ENCODE measurements at regions not wholly inside any gene's neighbourhood (a gene's known extent, or its start where the extent isn't known, plus 50 kb on each side); places are given as distances from the start of the nearest gene placed in this dataset.

DNA sequence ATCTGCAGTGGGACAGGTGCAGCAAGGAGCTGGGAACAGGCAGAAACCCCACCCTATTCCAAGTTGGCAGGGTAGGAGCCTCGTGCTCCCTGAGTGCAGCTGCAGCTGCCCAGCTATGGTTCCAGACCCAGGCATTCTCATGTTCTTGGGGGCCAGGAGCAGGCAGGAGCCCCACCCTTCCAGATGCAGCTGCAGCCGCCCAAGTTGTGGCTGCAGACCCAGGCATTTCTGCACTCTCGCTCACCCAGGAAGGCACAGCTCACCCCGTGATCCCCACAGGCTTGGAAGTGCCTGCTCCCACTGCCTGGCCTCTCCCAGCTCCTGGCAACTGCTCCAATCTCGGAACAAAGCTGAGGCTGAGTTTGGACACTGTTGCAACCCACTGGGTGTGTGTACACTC lies 275.8 kb upstream of the ADRA1B start:
- TF ChIP-seq, protein P1, sequence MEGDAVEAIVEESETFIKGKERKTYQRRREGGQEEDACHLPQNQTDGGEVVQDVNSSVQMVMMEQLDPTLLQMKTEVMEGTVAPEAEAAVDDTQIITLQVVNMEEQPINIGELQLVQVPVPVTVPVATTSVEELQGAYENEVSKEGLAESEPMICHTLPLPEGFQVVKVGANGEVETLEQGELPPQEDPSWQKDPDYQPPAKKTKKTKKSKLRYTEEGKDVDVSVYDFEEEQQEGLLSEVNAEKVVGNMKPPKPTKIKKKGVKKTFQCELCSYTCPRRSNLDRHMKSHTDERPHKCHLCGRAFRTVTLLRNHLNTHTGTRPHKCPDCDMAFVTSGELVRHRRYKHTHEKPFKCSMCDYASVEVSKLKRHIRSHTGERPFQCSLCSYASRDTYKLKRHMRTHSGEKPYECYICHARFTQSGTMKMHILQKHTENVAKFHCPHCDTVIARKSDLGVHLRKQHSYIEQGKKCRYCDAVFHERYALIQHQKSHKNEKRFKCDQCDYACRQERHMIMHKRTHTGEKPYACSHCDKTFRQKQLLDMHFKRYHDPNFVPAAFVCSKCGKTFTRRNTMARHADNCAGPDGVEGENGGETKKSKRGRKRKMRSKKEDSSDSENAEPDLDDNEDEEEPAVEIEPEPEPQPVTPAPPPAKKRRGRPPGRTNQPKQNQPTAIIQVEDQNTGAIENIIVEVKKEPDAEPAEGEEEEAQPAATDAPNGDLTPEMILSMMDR (IDR thresholded peaks at IDR 0.05): no peak
- no peak for DNase-seq (ENCODE audit: low spot score)
- no peak for ATAC-seq (ENCODE audit: low FRiP score)

DNA sequence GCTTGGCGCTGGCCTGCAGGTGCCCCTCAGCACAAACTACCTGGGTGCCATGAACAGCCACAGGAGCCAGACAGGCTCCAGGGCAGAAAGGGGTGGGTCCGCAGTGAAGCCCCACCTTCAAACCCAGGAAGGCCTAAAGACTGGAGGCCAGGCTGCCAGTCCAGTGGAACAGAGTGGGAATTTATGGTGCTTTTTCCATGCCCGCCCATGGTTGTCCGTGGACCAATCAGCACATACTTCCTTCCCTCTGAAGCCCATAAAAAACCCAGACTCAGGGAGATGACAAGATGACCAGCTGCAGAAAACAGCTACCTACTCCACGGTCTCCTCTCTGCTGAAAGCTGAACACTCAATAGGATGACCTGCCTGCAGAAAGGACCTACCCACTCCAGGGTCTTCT lies 275.4 kb upstream of the ADRA1B start:
- TF ChIP-seq, protein P1 (IDR thresholded peaks at IDR 0.05): no peak
- no peak for DNase-seq (ENCODE audit: low spot score)
- ATAC-seq (ENCODE audit: low FRiP score): no peak

DNA sequence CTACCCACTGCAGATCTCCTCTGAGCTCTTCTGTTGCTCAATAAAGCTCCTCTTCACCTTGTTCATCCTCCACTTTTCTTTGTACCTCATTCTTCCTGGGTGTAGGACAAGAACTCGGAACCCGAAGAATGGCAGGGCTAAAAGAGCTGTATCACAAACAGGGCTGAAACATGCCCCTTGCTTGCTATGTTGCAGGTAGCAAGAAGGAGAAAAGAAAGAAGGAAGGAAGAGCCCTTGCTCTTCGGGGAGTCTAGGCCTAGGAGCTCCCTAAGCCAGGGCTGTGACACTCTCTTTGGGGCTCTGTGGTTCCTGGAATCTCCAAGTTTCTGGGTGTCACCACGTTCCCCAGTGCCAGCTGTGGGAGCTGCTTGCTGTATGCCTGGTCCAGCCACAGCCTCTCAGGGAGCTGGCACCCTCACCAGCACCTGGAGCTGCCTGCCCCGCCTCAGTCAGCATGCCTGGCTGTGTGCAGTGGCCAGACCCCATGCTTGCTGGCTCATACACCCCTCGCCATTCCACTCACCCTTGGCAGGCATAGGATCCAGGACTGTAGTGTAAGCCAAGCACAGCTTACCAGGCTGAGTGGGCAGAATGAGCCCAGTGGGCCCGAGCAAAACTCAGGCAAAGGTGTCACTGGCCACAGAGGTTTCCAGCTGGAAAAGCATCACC lies 274.8 kb upstream of the ADRA1B start:
- TF ChIP-seq, protein P1 (IDR thresholded peaks at IDR 0.05): no peak
- no peak for ATAC-seq (ENCODE audit: low FRiP score)
- no peak for DNase-seq (ENCODE audit: low spot score)

- ATAC-seq (ENCODE audit: low FRiP score) (no peak), DNase-seq (ENCODE audit: low spot score) (no peak)
- TF ChIP-seq, protein P1 (IDR thresholded peaks at IDR 0.05): no peak
Observed at GRCh38 chr5:159642379-159642778, 273.9 kb upstream of the ADRA1B start.

DNA sequence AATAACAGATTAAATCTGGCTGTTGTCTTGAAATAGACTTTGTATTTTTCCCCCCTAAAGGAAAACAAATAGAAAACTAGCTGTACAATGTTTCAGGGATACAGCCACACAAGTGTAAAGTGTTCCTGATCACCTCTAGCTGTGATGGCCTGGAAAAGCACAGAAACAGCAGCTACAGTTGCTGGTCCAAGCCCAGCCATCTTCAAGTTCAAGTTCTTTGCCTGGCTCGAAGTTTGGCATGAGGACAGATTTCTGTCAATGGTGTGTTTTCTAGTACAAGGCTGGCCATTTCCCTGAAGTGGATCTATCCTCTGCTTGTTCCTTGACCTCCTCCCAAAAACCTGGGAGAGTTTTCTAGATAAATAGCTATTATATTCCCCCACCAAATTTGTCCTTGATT lies 272.2 kb upstream of the ADRA1B start:
- TF ChIP-seq, protein P1 (IDR thresholded peaks at IDR 0.05): no peak
- ATAC-seq (ENCODE audit: low FRiP score) (no peak), DNase-seq (ENCODE audit: low spot score) (no peak)

- ATAC-seq (ENCODE audit: low FRiP score) (no peak), DNase-seq (ENCODE audit: low spot score) (no peak)
- TF ChIP-seq, protein P1 (IDR thresholded peaks at IDR 0.05): no peak
Observed at GRCh38 chr5:159645179-159645846, 271.0 kb upstream of the ADRA1B start.

GRCh38 chr5:159650803-159651202 lies 265.5 kb upstream of the ADRA1B start:
- TF ChIP-seq, protein P1 (IDR thresholded peaks at IDR 0.05): no peak
- ATAC-seq (ENCODE audit: low FRiP score): no peak
- DNase-seq (ENCODE audit: low spot score): no peak
